GM12878 (cell line): ENCODE measurements at regions not wholly inside any gene's neighbourhood (a gene's known extent, or its start where the extent isn't known, plus 50 kb on each side); places are given as distances from the start of the nearest gene placed in this dataset.

ENCODE experiments used
- ATF2 ChIP-seq: IDR thresholded peaks from 2 replicates; pipeline ENCODE4 v1.6.1; 2012; ENCODE audit warnings: low read length, inconsistent platforms
- ATF7 ChIP-seq: fragments of 450-650 bp; IDR thresholded peaks from 2 replicates; pipeline ENCODE4 v1.6.1; 2016; ENCODE audit warnings: low read depth, mild to moderate bottlenecking
- DPF2 ChIP-seq: fragments of 450-650 bp; IDR thresholded peaks from 2 replicates; pipeline ENCODE4 v1.6.1; 2017; ENCODE audit warnings: mild to moderate bottlenecking
- IKZF1 ChIP-seq: fragments of 450-650 bp; conservative IDR thresholded peaks from 2 replicates; pipeline ENCODE4 v1.6.1; 2017; ENCODE audit warnings: antibody characterized with exemption, mild to moderate bottlenecking
- JUNB ChIP-seq: IDR thresholded peaks from 2 replicates; pipeline ENCODE4 v1.6.1; 2016; ENCODE audit warnings: antibody characterized with exemption, mild to moderate bottlenecking
- MEF2B ChIP-seq: fragments of 450-650 bp; IDR thresholded peaks from 2 replicates; pipeline ENCODE4 v1.6.1; 2018; ENCODE audit warnings: mild to moderate bottlenecking, moderate library complexity; ENCODE audit not compliant: partially characterized antibody, poor library complexity, severe bottlenecking
- MXI1 ChIP-seq: fragments of 150-350 bp; IDR thresholded peaks from 2 replicates; pipeline ENCODE4 v1.6.1; 2011; ENCODE audit warnings: low read depth, mild to moderate bottlenecking, inconsistent platforms, low read length, improper control_type of control experiment
- MYC ChIP-seq: IDR thresholded peaks from 2 replicates; pipeline ENCODE4 v1.6.1; 2011; ENCODE audit warnings: mild to moderate bottlenecking, low read length, moderate library complexity, inconsistent platforms; ENCODE audit not compliant: insufficient read depth, insufficient replicate concordance, insufficient read length, severe bottlenecking
- NFIC ChIP-seq: IDR thresholded peaks from 2 replicates; pipeline ENCODE4 v1.6.1; 2012; ENCODE audit warnings: low read depth, mild to moderate bottlenecking, inconsistent platforms, low read length, moderate library complexity
- NR2C1 ChIP-seq: fragments of 450-650 bp; IDR thresholded peaks from 2 replicates; pipeline ENCODE4 v1.6.1; 2017; ENCODE audit warnings: antibody characterized with exemption, mild to moderate bottlenecking, moderate library complexity
- POLR2A ChIP-seq: IDR thresholded peaks from 2 replicates; pipeline ENCODE4 v1.6.1; 2011; ENCODE audit warnings: low read depth, mild to moderate bottlenecking, low read length
- POLR2AphosphoS2 ChIP-seq: IDR thresholded peaks from 2 replicates; pipeline ENCODE4 v1.6.1; 2011; ENCODE audit warnings: low read depth, mild to moderate bottlenecking, low read length, improper control_type of control experiment, moderate library complexity
- RUNX3 ChIP-seq: IDR thresholded peaks from 2 replicates; pipeline ENCODE4 v1.6.1; 2012; ENCODE audit warnings: low read length, inconsistent platforms
- SPI1 ChIP-seq: IDR thresholded peaks from 2 replicates; pipeline ENCODE4 v1.6.1; 2011; ENCODE audit warnings: low read depth, mild to moderate bottlenecking, low read length, moderate library complexity, borderline replicate concordance; ENCODE audit not compliant: insufficient read depth
- STAT1 ChIP-seq: fragments of 450-650 bp; conservative IDR thresholded peaks from 2 replicates; pipeline ENCODE4 v1.6.1; 2014; ENCODE audit warnings: antibody characterized with exemption, mild to moderate bottlenecking
- TARDBP ChIP-seq: IDR thresholded peaks from 2 replicates; pipeline ENCODE4 v1.6.1; 2016; ENCODE audit warnings: borderline replicate concordance
- ZNF24 ChIP-seq: fragments of 450-650 bp; IDR thresholded peaks from 2 replicates; pipeline ENCODE4 v1.6.1; 2017; ENCODE audit warnings: antibody characterized with exemption, mild to moderate bottlenecking
- ZNF384 ChIP-seq: IDR thresholded peaks from 2 replicates; pipeline ENCODE4 v1.6.1; 2012; ENCODE audit warnings: low read depth, mild to moderate bottlenecking, low read length, improper control_type of control experiment, borderline replicate concordance
- ZNF622 ChIP-seq: fragments of 450-650 bp; IDR thresholded peaks from 2 replicates; pipeline ENCODE4 v1.6.1; 2017; ENCODE audit warnings: mild to moderate bottlenecking, inconsistent platforms
- TF ChIP-seq, protein P1 (sequence below): fragments of 450-650 bp; formaldehyde crosslinking; IDR thresholded peaks from 2 replicates; pipeline ENCODE4 v1.5.0; 2022; ENCODE audit warnings: mild to moderate bottlenecking, missing genetic modification characterization
- TF ChIP-seq, protein P2 (sequence below): fragments of 450-650 bp; formaldehyde crosslinking; IDR thresholded peaks from 2 replicates; pipeline ENCODE4 v1.4.0; 2020; ENCODE audit warnings: mild to moderate bottlenecking, moderate library complexity
- TF ChIP-seq, protein P3 (sequence below): fragments of 450-650 bp; IDR thresholded peaks from 2 replicates; pipeline ENCODE4 v1.6.1; 2018; ENCODE audit warnings: borderline replicate concordance, mild to moderate bottlenecking; ENCODE audit not compliant: partially characterized antibody

DNA sequence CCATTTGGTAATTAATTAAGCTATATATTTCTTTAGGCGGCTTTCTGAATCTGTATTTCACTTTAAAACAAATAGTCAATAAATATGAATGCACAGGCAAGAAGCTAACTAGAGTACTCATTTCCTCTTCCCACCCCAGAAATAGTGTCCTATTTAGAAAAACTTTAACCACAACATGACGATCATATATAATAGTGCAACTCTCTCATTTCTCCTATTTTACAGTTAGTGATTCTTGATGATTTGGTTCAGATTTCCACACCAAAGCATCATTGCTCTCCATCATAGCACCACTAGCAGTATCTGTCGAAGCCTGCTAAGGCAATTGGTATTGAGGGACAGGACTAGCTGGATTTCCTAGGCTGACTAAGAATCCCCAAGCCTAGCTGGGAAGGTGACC, 184.0 kb upstream of the GALNTL6 start (continued):
- TF ChIP-seq, protein P1, sequence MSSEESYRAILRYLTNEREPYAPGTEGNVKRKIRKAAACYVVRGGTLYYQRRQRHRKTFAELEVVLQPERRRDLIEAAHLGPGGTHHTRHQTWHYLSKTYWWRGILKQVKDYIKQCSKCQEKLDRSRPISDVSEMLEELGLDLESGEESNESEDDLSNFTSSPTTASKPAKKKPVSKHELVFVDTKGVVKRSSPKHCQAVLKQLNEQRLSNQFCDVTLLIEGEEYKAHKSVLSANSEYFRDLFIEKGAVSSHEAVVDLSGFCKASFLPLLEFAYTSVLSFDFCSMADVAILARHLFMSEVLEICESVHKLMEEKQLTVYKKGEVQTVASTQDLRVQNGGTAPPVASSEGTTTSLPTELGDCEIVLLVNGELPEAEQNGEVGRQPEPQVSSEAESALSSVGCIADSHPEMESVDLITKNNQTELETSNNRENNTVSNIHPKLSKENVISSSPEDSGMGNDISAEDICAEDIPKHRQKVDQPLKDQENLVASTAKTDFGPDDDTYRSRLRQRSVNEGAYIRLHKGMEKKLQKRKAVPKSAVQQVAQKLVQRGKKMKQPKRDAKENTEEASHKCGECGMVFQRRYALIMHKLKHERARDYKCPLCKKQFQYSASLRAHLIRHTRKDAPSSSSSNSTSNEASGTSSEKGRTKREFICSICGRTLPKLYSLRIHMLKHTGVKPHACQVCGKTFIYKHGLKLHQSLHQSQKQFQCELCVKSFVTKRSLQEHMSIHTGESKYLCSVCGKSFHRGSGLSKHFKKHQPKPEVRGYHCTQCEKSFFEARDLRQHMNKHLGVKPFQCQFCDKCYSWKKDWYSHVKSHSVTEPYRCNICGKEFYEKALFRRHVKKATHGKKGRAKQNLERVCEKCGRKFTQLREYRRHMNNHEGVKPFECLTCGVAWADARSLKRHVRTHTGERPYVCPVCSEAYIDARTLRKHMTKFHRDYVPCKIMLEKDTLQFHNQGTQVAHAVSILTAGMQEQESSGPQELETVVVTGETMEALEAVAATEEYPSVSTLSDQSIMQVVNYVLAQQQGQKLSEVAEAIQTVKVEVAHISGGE = no peak
- TF ChIP-seq NFIC = peak; percentile 86
- TF ChIP-seq TARDBP = no peak
- no peak for TF ChIP-seq POLR2AphosphoS2
- no peak for TF ChIP-seq STAT1
- no peak for TF ChIP-seq MXI1
- peak; percentile 42 for TF ChIP-seq JUNB
- peak; percentile 50; the same call in 1 of the 2 replicates for TF ChIP-seq ATF7
- no peak for TF ChIP-seq ZNF384
- no peak for TF ChIP-seq ZNF622
- no peak for TF ChIP-seq ZNF24
- TF ChIP-seq SPI1 = peak; percentile 77
- peak; percentile 21; the same call in 1 of the 2 replicates for TF ChIP-seq IKZF1
- TF ChIP-seq, protein P2, sequence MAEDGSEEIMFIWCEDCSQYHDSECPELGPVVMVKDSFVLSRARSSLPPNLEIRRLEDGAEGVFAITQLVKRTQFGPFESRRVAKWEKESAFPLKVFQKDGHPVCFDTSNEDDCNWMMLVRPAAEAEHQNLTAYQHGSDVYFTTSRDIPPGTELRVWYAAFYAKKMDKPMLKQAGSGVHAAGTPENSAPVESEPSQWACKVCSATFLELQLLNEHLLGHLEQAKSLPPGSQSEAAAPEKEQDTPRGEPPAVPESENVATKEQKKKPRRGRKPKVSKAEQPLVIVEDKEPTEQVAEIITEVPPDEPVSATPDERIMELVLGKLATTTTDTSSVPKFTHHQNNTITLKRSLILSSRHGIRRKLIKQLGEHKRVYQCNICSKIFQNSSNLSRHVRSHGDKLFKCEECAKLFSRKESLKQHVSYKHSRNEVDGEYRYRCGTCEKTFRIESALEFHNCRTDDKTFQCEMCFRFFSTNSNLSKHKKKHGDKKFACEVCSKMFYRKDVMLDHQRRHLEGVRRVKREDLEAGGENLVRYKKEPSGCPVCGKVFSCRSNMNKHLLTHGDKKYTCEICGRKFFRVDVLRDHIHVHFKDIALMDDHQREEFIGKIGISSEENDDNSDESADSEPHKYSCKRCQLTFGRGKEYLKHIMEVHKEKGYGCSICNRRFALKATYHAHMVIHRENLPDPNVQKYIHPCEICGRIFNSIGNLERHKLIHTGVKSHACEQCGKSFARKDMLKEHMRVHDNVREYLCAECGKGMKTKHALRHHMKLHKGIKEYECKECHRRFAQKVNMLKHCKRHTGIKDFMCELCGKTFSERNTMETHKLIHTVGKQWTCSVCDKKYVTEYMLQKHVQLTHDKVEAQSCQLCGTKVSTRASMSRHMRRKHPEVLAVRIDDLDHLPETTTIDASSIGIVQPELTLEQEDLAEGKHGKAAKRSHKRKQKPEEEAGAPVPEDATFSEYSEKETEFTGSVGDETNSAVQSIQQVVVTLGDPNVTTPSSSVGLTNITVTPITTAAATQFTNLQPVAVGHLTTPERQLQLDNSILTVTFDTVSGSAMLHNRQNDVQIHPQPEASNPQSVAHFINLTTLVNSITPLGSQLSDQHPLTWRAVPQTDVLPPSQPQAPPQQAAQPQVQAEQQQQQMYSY = no peak
- TF ChIP-seq DPF2 = no peak
- peak; percentile 87 for TF ChIP-seq MEF2B
- TF ChIP-seq RUNX3 = peak; percentile 93
- TF ChIP-seq POLR2A = no peak
- peak; percentile 74; the same call in 1 of the 2 replicates for TF ChIP-seq ATF2
- no peak for TF ChIP-seq NR2C1
- no peak for TF ChIP-seq MYC
- TF ChIP-seq, protein P3, sequence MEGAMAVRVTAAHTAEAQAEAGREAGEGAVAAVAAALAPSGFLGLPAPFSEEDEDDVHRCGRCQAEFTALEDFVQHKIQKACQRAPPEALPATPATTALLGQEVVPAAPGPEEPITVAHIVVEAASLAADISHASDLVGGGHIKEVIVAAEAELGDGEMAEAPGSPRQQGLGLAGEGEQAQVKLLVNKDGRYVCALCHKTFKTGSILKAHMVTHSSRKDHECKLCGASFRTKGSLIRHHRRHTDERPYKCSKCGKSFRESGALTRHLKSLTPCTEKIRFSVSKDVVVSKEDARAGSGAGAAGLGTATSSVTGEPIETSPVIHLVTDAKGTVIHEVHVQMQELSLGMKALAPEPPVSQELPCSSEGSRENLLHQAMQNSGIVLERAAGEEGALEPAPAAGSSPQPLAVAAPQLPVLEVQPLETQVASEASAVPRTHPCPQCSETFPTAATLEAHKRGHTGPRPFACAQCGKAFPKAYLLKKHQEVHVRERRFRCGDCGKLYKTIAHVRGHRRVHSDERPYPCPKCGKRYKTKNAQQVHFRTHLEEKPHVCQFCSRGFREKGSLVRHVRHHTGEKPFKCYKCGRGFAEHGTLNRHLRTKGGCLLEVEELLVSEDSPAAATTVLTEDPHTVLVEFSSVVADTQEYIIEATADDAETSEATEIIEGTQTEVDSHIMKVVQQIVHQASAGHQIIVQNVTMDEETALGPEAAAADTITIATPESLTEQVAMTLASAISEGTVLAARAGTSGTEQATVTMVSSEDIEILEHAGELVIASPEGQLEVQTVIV = no peak
